NCI-H446 treated with DMSO at 0.1 percent for 48 hours (cell line): ENCODE measurements at regions not wholly inside any gene's neighbourhood (a gene's known extent, or its start where the extent isn't known, plus 50 kb on each side); places are given as distances from the start of the nearest gene placed in this dataset.

ENCODE experiments used
- DNase-seq: peaks from one replicate; lab custom pipeline; 2025; lab: John Stamatoyannopoulos, UW

DNA sequence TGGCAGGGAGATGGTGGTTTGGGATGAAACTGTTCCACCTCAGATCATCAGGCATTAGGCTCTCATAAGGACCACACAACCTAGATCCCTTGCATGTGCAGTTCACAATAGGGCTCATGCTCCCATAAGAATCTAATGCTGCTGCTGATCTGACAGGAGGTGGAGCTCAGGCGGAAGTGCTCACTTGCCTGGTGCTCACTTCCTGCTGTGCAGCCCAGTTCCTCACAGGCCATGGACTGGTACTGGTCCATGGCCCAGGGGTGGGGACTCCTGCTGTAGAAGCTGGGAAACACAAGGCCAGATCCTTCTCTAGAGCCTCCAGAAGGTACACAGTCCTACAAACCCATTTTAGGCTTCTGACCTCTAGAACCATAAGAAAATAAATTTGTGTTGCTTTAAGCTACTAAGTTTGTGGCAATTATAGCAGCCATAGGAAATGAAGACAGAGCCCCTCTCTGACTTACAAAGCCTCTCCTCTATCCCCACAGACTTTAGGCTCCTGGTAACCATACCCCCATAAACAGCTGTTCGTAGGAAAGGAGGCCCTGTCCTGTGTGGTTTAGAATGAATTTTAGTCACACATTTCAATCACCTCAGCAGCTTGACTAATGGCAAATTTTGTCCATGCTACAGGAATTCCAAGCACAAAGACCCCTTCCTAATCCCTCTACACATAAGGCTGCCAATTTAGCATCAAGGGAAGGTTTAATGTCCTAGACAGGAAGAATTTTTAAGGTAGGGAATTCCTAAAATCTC is 206.1 kb upstream of the PHYHIPL start:
- DNase-seq = no peak

GRCh38 chr10:58971211-58971610 is 205.2 kb upstream of the PHYHIPL start:
- no peak for DNase-seq

DNA sequence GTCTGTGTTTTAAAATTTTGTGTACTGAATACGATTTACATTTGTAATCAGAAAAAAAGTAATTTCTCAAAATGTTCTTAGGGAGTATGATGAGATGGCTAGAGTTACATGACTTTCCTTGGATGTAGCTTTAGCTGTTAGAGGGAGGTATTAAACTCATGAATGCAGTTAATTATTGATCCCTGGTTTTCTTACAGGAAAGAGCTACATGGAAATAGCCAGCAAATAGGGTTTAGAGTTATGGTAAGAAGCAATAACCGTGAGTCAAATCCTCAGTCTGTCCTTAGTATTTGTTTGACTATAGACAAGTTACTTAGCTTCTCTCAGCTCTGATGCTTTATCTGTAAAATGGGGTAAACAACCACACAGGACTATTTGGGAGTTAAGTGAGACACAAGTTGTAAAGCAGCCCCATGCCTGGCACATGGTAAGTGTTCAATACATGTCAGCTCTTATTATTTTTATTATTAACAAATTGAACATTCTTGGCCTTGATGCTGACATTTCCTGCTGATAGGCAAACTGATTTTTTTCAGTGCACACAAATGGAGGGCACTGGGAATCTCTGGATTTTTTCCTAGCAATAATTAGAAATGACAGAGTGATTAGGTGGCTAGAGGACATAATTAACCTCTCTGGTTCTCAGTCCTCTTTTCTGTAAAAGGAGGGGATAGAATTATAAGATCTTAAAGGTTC is 204.5 kb upstream of the PHYHIPL start:
- DNase-seq = no peak

DNA sequence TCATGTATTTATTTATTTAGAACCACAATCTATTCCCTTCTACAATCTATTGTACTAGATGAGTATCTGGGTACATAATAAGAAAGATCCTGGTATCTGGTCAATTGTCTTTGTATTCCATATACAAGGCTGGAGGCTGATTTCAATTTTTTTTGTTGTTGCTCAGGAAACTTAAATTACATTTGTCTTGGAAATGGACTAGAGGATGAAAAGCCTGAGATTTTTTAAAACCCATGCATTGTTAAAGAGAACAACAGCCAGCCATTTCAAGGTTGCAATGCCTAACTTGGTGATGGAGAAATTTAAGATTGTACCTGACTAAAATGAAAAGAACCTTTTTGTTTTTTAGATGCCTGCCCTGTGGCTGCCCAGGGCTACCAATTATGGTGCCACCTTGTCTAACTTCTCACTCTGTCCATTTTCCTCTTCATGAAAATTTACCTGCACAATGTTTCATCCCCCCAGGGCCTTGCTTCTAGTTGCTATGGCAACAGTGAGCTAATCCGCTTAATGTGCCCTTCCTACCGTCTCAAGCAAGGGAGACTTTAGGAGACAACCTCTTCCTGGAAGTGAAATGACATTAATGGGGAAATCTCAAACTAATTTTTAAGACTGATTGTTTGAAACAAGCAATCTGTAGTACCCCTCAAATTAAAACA is 203.7 kb upstream of the PHYHIPL start:
- no peak for DNase-seq

DNA sequence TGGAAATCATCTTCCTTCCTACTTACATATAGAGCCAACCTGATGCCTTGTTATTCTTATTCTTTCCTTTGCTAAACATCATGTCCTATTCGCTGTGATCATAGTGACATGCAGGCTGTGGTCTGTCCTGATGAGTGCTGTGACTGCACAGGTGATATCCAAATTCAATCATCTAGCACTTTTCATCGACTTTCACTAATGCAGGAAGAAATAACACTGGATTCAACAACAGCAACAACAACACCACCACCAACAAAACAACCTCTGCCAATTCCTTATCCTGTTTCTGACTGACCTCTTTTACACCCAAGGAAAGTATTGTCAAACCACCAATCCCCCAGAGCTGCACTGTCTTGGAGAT is 203.2 kb upstream of the PHYHIPL start:
- no peak for DNase-seq

DNA sequence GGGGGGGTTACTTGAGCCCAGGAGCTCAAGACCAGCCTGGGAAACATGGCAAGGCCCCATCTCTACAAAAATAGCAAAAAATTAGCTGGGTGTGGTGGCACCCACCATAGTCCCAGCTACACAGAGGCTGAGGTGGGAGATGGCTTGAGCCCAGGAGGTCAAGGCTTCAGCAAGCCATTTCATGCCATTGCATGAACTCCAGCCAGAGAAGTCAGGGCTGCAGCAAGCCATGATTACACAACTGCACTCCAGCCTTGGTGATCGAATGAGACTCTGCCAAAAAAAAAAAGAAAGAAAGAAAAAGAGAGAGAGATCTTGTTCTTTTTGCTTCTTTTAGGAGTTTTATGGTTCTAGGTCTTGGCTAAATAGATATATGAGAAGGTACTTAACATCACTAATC is 200.2 kb upstream of the PHYHIPL start:
- DNase-seq = no peak

GRCh38 chr10:58979711-58980110 is 196.7 kb upstream of the PHYHIPL start:
- no peak for DNase-seq

DNA sequence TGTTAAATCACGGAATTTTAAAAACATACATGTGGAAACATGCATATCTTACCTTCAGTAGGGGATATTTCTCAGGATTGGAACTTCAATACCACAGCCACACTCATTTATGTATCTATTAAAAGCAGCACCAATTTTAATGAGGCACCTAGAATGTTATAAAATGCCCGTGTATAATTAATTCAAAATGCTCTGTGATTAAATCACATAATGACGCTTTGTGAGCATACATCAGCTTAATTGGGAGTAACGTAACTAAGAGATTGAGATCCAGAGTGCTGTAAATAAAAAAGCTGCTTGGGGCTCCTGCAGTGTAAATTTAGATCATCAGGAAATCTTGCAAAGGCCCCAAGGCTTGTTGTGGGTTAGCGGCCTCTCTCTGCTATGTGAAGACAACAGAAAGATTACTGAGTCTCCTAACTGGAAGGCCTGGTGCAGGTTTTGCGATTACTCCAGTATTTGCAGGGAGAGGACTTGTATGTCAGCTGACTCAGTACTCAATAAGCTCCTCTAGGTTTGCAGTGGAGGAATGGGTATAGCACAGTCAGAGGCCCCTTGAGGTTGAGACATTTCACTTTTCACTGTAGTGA is 195.5 kb upstream of the PHYHIPL start:
- no peak for DNase-seq

DNA sequence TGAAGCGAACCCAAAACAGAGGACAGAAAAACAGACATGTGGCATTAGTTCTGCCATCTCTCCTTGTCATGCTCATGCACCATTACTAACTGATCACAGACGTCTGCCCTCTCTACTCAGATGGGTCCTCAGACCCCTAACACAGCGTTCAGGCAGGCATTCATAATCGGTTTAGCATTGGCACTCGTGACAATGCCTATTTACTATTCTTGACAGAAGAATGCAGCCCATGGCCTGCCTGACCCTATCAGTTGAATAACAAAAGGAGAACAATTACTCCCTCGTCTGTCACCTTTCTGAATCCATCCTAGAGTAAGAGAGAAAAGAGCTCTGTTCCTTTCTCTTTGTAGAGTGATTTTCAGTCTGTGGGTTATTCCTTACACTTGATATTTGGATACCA is 194.6 kb upstream of the PHYHIPL start:
- no peak for DNase-seq

- no peak for DNase-seq
Observed at GRCh38 chr10:58982470-58983239, 193.8 kb upstream of the PHYHIPL start.

DNA sequence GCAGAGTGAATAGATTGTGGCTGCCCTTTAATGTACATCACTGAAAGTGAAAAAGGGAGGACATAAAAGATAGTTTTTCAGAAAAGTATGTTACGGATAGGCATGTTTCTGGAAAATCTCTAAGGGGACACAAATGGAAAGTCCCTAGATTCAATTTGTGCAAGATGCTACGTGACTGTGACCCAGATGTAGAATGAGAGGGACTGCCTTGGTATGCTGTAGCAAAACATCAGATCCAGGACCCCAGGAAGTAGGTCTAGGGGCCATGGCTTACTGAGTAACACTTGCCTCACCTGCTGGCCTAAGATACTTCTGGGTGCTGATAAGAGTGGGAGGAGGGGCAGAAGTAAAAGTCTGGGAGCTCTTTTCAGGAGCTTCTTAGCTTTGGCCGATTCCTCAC is 191.2 kb upstream of the PHYHIPL start:
- DNase-seq = no peak

GRCh38 chr10:58989486-58990039 is 186.9 kb upstream of the PHYHIPL start:
- DNase-seq = no peak

GRCh38 chr10:58990693-58991092 is 185.8 kb upstream of the PHYHIPL start:
- no peak for DNase-seq

- DNase-seq = no peak
Observed at GRCh38 chr10:58991856-58992255, 184.6 kb upstream of the PHYHIPL start.

DNA sequence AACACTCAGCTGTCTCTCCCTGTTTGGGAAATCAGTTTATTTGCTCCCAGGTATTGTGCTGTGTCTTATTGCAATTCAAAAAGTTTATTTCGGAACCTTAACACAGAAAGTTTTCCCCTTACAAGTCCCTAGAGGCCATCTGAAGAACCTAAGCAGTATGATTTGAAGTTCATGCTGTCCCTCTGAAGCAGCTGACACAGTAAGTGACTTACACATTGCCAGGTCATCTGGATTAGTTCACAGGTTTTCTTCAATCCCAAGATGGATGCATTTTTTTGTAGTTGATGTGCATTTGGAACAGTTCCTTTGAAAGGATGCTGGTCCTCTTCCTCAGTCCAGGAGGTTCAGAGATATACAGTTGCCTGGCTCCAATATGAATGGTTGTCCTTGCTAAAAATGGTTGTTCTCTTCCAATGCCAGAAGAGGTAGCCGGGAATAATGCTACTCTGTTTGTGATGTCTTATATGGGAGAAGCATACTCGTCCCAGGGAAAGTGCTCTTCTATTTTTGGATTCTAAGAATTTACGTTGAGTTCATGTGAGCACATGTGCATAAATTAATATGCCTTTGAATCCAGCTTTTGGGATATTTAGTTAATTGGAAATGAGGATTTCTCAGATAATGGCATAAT is 183.5 kb upstream of the PHYHIPL start:
- no peak for DNase-seq

DNA sequence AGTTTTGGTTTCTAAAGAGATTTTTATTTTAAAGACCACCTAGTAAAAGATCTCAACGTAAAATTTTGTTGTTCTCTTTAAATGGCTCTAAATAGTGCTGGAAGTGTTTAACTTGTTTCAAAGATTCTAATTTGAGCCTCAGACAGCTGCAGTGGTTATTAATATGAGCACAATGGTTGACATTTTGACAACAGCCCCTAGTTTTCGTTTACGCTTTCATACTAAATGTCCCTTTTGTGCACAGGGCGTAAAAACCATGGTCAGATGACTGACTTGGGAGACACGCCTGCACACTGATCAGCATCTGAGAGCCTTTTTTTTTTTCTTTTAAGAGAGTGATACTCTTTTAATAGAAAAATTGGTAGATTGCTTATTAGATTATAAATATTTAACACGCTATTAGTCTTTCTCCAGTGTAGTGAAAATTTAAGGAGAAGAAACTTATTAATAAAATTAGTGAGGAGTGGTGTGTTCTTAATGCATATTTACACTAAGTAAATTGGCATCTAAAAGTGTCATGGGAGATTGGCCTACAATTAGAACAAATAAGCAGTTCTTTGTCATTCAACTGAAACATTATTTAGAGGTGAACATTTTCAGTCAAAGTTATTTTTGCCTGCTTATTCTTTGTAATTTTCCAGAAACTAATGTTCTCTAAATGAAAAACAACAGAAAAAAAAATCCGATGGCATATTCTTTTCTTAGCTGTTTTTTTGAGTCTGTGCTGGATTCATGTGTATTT is 182.8 kb upstream of the PHYHIPL start:
- DNase-seq = no peak

DNA sequence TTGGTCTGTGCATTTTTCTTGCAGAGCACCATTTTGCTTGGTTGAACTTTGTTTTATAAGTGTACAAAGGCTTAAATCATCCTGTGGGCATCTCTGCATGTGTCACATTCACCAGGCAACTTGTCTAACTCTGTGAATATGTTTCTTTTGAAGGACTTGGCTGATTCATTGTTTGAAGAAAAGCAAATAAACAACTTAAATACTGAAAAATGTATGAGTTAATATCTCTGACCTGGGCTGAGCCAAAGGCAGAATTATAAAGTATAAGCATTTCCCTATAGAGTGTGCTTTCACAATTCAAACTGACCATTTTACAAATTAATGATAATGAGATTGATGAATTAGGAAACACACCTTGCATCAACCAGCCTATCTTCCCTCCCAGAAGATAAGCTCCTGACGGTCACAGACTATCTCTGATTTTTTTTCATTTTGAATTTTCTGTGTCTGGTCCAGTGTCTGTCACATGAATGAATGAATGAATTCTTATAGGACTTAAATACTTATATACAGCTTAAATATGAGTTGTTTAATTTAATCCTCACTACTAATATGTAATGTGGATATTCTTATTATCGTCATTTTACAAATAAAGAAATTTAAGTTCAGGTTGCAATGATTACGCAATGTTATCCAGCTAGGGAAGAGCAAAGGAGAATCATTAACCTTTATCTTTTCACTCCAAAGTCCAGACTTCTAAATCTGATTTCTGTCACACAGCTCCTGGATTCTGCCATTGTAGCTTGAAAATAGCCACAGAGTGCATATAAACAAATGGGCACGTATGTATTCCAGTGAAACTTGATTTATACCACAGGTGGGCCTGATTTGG is 182.0 kb upstream of the PHYHIPL start:
- DNase-seq = no peak

GRCh38 chr10:58995058-58995596 is 181.3 kb upstream of the PHYHIPL start:
- no peak for DNase-seq

DNA sequence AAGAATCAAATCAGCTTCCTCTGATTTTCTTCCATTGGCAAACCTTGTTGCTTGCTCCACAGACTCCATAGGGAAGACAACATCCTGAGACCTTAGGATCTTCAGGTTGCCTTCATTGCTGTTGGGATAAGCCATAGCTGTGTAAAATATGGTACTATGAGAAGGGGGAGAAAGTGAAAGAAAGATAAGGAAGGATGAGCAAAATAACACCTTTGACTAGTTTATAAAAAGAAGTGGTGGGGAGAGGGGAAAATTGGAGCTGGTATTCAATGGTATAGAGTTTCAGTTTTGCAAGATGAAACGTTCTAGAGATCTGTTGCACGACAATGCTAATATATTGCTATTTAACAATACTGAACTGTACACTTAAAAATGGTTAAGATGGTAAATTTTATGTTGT is 180.4 kb upstream of the PHYHIPL start:
- DNase-seq = no peak
